ENCODE measurements at regions not wholly inside any gene's neighbourhood (a gene's known extent, or its start where the extent isn't known, plus 50 kb on each side); places are given as distances from the start of the nearest gene placed in this dataset.
"Not testable (repeated sequence)": the region's sequence is repeated elsewhere in the genome, so short reads cannot be mapped to it uniquely, and the experiment has no call there.

- no peak for DNase-seq (ENCODE audit: low read depth, low spot score)
Measured at GRCh38 chrX:7522860-7523259, 320.1 kb upstream of the VCX start.

- DNase-seq (ENCODE audit: low read depth, low spot score) = no peak
Measured at GRCh38 chrX:7515681-7516413, 327.1 kb upstream of the VCX start.

GRCh38 chrX:7514871-7515599, 327.9 kb upstream of the VCX start:
- DNase-seq (ENCODE audit: low read depth, low spot score) = no peak

GRCh38 chrX:7512845-7513244, 330.1 kb upstream of the VCX start:
- DNase-seq (ENCODE audit: low read depth, low spot score) = no peak

GRCh38 chrX:7503251-7503650, 339.7 kb upstream of the VCX start:
- DNase-seq (ENCODE audit: low read depth, low spot score) = no peak

GRCh38 chrX:7500386-7500785, 342.6 kb upstream of the VCX start:
- DNase-seq (ENCODE audit: low read depth, low spot score) = no peak

- DNase-seq (ENCODE audit: low read depth, low spot score) = no peak
Measured at GRCh38 chrX:7486505-7486904, 338.6 kb upstream of the PUDP start.

- no peak for DNase-seq (ENCODE audit: low read depth, low spot score)
Measured at GRCh38 chrX:7485061-7485460, 337.1 kb upstream of the PUDP start.

GRCh38 chrX:7480721-7481120, 332.8 kb upstream of the PUDP start:
- no peak for DNase-seq (ENCODE audit: low read depth, low spot score)

- DNase-seq (ENCODE audit: low read depth, low spot score) = peak; percentile 17
Measured at GRCh38 chrX:7462110-7462509, 314.2 kb upstream of the PUDP start.

GRCh38 chrX:7461051-7461450, 313.1 kb upstream of the PUDP start:
- not testable (repeated sequence) for DNase-seq (ENCODE audit: low read depth, low spot score)

GRCh38 chrX:7447801-7448499, 300.0 kb upstream of the PUDP start:
- DNase-seq (ENCODE audit: low read depth, low spot score) = no peak

- no peak for DNase-seq (ENCODE audit: low read depth, low spot score)
Measured at GRCh38 chrX:7446815-7447214, 298.9 kb upstream of the PUDP start.

GRCh38 chrX:7444967-7445366, 297.0 kb upstream of the PUDP start:
- DNase-seq (ENCODE audit: low read depth, low spot score) = no peak

- no peak for DNase-seq (ENCODE audit: low read depth, low spot score)
Measured at GRCh38 chrX:7441586-7441985, 293.6 kb upstream of the PUDP start.

- DNase-seq (ENCODE audit: low read depth, low spot score) = no peak
Measured at GRCh38 chrX:7435822-7436221, 287.9 kb upstream of the PUDP start.

GRCh38 chrX:7432901-7433300, 284.9 kb upstream of the PUDP start:
- no peak for DNase-seq (ENCODE audit: low read depth, low spot score)

- no peak for DNase-seq (ENCODE audit: low read depth, low spot score)
Measured at GRCh38 chrX:7420717-7421116, 272.8 kb upstream of the PUDP start.

- DNase-seq (ENCODE audit: low read depth, low spot score) = no peak
Measured at GRCh38 chrX:7414753-7415152, 266.8 kb upstream of the PUDP start.

GRCh38 chrX:7412840-7413239, 264.9 kb upstream of the PUDP start:
- no peak for DNase-seq (ENCODE audit: low read depth, low spot score)

- no peak for DNase-seq (ENCODE audit: low read depth, low spot score)
Measured at GRCh38 chrX:7409866-7410265, 261.9 kb upstream of the PUDP start.

- DNase-seq (ENCODE audit: low read depth, low spot score) = no peak
Measured at GRCh38 chrX:7399373-7399772, 251.4 kb upstream of the PUDP start.

GRCh38 chrX:7390441-7390840, 242.5 kb upstream of the PUDP start:
- no peak for DNase-seq (ENCODE audit: low read depth, low spot score)
